GM21723 (cell line): ENCODE measurements at regions not wholly inside any gene's neighbourhood (a gene's known extent, or its start where the extent isn't known, plus 50 kb on each side); places are given as distances from the start of the nearest gene placed in this dataset.

ENCODE experiments used
- ATAC-seq: cut with Tn5 transposase; IDR thresholded peaks from one replicate; pipeline ENCODE4 v1.9.1; 2021; ENCODE audit warnings: mild to moderate bottlenecking, moderate library complexity; ENCODE audit not compliant: unreplicated experiment

GRCh38 chr10:130772056-130772455 is 539.5 kb downstream of the TCERG1L start:
- ATAC-seq: no peak

GRCh38 chr10:130772676-130773075 is 538.8 kb downstream of the TCERG1L start:
- no peak for ATAC-seq

- ATAC-seq: no peak
Measured at GRCh38 chr10:130773941-130774340, 537.6 kb downstream of the TCERG1L start.

- no peak for ATAC-seq
Measured at GRCh38 chr10:130774871-130775270, 536.6 kb downstream of the TCERG1L start.

GRCh38 chr10:130775311-130775710 is 536.2 kb downstream of the TCERG1L start:
- ATAC-seq: no peak

GRCh38 chr10:130776724-130777123 is 534.8 kb downstream of the TCERG1L start:
- ATAC-seq: no peak

GRCh38 chr10:130777507-130778165 is 533.9 kb downstream of the TCERG1L start:
- ATAC-seq: no peak

- no peak for ATAC-seq
Measured at GRCh38 chr10:130778166-130778545, 533.4 kb downstream of the TCERG1L start.

- ATAC-seq: no peak
Measured at GRCh38 chr10:130780763-130781162, 530.8 kb downstream of the TCERG1L start.

GRCh38 chr10:130781206-130781605 is 530.3 kb downstream of the TCERG1L start:
- no peak for ATAC-seq

- ATAC-seq: no peak
Measured at GRCh38 chr10:130781623-130782022, 529.9 kb downstream of the TCERG1L start.

GRCh38 chr10:130782467-130782866 is 529.1 kb downstream of the TCERG1L start:
- ATAC-seq: no peak

GRCh38 chr10:130784326-130784725 is 527.2 kb downstream of the TCERG1L start:
- no peak for ATAC-seq

GRCh38 chr10:130786365-130786966 is 525.1 kb downstream of the TCERG1L start:
- ATAC-seq: no peak

GRCh38 chr10:130787243-130787642 is 524.3 kb downstream of the TCERG1L start:
- no peak for ATAC-seq

GRCh38 chr10:130787821-130788220 is 523.7 kb downstream of the TCERG1L start:
- no peak for ATAC-seq

- no peak for ATAC-seq
Measured at GRCh38 chr10:130790339-130790738, 521.2 kb downstream of the TCERG1L start.

- ATAC-seq: no peak
Measured at GRCh38 chr10:130792096-130792845, 519.2 kb downstream of the TCERG1L start.

- ATAC-seq: no peak
Measured at GRCh38 chr10:130795819-130796218, 515.7 kb downstream of the TCERG1L start.

GRCh38 chr10:130799532-130799931 is 512.0 kb downstream of the TCERG1L start:
- no peak for ATAC-seq

- ATAC-seq: no peak
Measured at GRCh38 chr10:130800281-130800680, 511.2 kb downstream of the TCERG1L start.

GRCh38 chr10:130801276-130801675 is 510.2 kb downstream of the TCERG1L start:
- no peak for ATAC-seq
